Vagina (tissue), 2 donors: ENCODE measurements at regions not wholly inside any gene's neighbourhood (a gene's known extent, or its start where the extent isn't known, plus 50 kb on each side); places are given as distances from the start of the nearest gene placed in this dataset.

Experiments
- CTCF ChIP-seq, 3 experiments: fragments of 450-650 bp in 2 of 3; fragments of 200-600 bp in 1 of 3; sonication (generic) in 1 of 3; IDR thresholded peaks; one replicate each; pipeline ENCODE4 v1.5.1; 2017 to 2019; ENCODE audit warnings: antibody characterized with exemption in 3 of 3, mild to moderate bottlenecking in 2 of 3, moderate library complexity in 2 of 3
- POLR2A ChIP-seq, 2 donors: fragments of 450-650 bp; IDR thresholded peaks; one replicate each; pipeline ENCODE4 v1.6.1; 2017; ENCODE audit warnings: antibody characterized with exemption in 2 of 2, mild to moderate bottlenecking in 2 of 2, moderate library complexity in 2 of 2
- POLR2AphosphoS5 ChIP-seq, 2 donors: sonication (generic); formaldehyde crosslinking; IDR thresholded peaks; one replicate each; pipeline ENCODE4 v1.9.0; 2017; ENCODE audit warnings: antibody characterized with exemption in 2 of 2, mild to moderate bottlenecking in 2 of 2, low read depth in 1 of 2; ENCODE audit not compliant: insufficient read depth in 1 of 2

- no peak for TF ChIP-seq POLR2AphosphoS5 (IDR thresholded peaks at IDR 0.05; ENCODE audit: insufficient read depth in 1 of 2, low read depth in 1 of 2)
- TF ChIP-seq CTCF (IDR thresholded peaks at IDR 0.05) = no peak
- TF ChIP-seq POLR2A (IDR thresholded peaks at IDR 0.05) = no peak
Observed at GRCh38 chr5:156149213-156149612, 177.8 kb upstream of the SGCD start.
